Activated CD8-positive, alpha-beta memory T cell treated with anti-CD3 and anti-CD28 coated beads for 48 hours (primary cell): ENCODE measurements at regions not wholly inside any gene's neighbourhood (a gene's known extent, or its start where the extent isn't known, plus 50 kb on each side); places are given as distances from the start of the nearest gene placed in this dataset.

Experiments
- DNase-seq, 3 experiments: peaks; one replicate each; pipeline ENCODE4 v3.0.0-alpha.2; 2020; ENCODE audit warnings: low read depth in 2 of 3, low spot score in 2 of 3

DNA sequence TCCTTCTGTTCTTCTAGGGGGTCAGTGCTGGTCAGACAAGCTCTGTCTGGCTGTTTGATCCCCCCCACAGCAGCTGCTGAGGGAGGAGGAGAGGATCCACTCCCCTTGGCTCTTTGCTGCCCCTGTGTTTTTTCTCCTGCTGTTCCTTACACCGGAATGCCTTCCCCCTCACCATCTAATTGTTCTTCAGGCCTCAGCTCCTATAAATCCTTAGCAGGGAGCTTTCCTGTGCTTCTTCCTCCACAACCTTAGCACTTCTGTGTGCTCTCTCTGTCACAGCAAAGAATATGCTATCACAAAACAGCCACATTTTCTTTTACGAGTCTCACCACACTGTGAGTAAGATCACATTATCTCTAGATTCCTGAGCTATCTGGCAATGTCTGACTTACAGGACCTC is 196.6 kb downstream of the OTOR start:
- no peak for DNase-seq

- DNase-seq = no peak
These were observed 197.5 kb downstream of the OTOR start for GRCh38 chr20:16945619-16946018.

DNA sequence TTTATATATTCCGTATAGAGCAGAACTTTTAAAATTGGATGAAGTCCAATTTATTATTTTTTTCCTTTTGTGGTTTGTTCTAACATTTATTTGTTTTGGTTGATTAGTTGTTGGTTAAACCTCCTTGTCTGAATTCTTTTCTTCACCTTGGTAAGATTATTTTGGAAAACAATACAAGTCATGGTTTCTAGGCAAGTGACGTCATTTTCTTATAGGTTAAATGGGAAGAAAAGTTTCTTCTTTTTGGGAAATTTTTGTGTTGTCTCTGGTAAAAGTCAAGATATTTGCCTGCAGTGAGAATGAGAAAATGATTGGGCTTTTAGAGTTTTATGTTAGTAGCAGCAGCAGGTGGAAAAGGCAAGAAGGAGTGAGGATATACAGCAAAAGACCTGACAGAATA is 197.9 kb downstream of the OTOR start:
- no peak for DNase-seq

GRCh38 chr20:16947479-16947878 is 199.3 kb downstream of the OTOR start:
- no peak for DNase-seq

DNA sequence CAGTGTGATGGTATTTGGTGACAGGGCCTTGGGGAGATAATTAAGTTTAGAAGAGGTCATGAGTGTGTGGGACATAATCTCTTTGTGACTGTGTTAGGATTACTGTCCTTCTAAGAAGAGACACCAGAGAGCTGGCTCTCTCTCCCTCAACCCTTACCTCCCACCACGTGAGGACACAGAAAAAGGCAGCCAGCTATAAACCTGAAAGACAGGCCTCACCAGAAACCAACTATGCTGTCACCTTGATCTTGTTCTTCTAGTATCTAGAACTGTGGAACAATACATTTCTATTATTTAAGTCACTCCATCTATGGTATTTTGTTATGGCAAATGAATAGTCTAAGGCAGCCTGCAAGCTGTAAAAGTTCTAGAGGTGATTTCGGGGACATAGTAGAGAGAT is 203.7 kb downstream of the OTOR start:
- no peak for DNase-seq

GRCh38 chr20:16952965-16953364 is 204.8 kb downstream of the OTOR start:
- no peak for DNase-seq

GRCh38 chr20:16953858-16954257 is 205.7 kb downstream of the OTOR start:
- DNase-seq = no peak

DNA sequence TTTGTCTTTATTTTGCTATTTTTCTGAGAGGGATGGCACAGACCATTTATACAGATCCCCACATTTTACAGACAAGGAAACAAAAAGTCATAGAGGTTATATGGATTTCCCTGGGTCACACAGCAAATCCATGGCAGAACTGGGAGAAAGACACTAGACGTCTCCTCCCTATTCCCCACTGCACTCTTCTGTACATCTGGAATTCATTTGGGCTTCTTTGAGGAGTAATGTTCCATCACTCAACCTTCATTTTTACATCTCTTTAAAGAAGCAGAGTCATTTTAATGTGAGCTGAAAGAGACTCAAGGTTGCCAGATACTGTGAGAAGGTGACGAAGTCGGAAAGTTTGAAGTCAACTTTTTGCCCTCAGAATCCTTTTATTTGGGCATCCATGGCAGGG is 207.3 kb downstream of the OTOR start:
- no peak for DNase-seq

- DNase-seq = no peak
These were observed 207.8 kb downstream of the OTOR start for GRCh38 chr20:16955971-16956370.

- no peak for DNase-seq
These were observed 217.2 kb downstream of the OTOR start for GRCh38 chr20:16965401-16965800.

DNA sequence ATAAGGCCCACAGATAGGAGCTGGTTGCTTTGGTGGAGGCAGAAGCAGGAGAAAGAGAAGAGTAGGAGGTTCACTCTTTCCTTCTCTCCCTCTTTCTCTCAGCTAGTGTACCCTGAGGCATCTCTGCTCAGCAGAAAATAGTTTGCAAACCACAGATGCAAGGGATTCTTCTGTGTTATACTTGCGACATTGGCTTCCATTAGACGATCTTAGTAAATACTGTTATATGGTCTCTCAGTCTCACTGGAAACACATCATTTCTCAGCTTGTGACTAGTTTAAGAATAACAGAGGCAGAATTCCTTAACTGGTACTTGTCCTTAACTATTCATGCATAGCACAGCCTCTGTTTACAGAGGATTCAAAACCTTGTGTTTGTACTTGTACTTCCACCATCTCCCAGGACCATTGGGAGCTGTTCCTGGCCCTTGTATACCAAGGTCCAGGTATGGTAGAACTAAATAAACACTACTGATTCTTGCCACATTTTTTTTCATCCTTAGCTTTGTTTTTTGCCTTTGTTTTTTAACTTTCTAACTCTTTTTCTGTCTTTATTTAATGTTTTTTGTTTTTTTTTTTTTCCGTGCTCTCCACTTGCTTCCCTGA is 218.2 kb downstream of the OTOR start:
- no peak for DNase-seq

GRCh38 chr20:16968099-16968498 is 219.9 kb downstream of the OTOR start:
- no peak for DNase-seq

GRCh38 chr20:16970776-16971175 is 222.6 kb downstream of the OTOR start:
- no peak for DNase-seq

DNA sequence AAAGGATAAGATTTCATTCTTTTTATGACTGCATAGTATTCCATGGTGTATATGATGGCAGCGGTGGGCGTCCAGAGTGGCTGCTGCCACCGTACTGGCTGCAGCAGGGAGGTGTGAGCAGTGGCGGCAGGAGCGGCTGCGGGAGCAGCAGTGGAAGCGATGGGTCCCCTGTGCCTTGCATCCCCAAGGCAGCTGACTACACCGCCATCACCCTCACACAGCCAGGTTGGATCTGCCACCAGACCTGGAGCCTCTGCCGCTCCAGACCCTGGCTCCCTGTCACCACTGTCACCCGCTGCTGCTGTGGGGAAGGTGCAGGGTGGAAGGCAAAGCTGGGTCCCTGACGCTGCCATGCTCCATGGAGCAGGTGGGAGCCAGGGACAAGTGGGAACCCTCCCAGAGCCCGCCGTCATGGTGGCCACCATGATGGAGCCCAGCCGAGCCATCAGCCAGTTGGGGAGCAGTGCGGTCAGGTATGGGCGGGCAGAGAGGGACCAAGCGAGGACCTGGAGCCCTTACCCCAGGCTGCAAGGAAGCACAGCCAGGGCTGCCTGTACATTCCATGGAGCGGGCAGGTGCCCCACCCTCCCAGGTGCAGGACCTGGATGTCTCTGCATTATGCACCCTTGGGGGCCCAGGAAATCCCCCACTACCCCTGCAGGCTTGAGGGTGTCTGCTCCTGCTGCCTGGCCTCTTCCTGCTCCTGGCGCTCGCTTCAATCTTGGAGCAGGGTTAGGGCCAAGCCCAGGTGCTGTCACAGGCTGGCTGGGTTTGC is 226.1 kb downstream of the OTOR start:
- DNase-seq = no peak

GRCh38 chr20:16974855-16975162 is 226.7 kb downstream of the OTOR start:
- no peak for DNase-seq

- DNase-seq = no peak
These were observed 227.5 kb downstream of the OTOR start for GRCh38 chr20:16975682-16976081.

DNA sequence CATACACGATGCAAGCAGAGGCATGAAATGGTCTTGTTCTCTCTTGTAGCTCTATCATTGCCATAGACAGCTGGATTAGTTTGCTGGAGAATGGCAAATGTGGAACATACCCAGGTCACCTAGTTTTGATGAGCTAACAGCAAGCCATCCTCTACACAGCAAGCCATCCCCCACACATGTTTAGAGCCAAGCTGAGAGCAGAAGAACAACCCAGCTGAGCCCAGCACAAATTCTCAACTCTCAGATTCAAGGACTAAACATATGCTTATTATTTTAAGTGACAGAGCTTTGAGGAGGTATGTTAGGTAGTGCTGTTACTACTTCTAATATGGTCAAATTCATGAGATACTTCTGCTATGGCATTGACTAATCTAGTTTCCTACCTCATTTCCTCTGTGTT is 230.3 kb downstream of the OTOR start:
- DNase-seq = no peak

DNA sequence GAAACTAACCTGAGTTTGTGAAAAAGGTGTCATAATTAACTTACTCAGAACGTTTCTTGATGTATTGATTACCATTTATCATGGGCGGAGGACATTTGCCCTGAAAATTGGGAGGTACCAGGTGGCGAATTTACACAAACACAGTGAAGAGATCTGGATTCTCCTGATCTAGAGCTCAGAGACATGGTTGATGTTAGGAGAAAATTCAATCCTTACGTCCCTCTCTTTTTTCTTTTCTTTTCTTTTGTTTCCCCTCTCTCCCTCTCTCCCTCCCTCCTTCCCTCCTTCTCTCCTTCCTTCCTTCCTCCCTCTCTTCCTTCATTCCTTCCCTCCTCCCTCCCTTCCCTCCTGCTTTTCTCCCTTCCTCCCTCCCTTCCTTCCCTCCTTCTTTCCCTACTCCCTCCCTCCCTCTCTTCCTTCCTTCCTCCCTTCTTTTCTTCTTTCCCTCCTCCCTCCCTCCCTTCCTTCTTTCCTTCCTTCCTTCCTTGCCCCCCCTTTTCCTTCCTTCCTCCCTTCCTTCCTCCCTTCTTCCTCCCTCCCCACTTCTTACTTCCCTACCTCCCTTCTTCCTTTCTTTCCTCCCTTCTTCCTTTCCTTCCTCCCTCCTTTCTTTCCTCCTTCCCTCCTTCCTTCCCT is 234.1 kb downstream of the OTOR start:
- DNase-seq = no peak

DNA sequence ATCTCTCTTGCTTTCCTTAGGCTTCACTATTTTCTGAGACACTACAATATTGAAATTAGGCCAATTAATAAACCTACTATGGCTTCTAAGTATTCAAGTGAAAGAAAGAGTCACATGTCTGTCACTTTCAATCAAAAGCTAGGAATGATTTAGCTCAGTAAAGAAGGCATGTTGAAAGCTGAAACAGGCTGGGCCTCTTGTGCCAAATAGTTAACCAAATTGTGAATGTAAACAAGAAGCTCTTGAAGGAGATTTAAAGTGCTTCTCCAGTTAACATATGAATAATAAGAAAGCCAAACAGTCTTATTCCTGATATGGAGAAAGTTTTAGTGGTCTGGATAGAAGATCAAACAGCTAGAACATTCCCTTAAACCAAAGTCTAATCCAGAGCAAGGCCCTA is 236.3 kb downstream of the OTOR start:
- no peak for DNase-seq

DNA sequence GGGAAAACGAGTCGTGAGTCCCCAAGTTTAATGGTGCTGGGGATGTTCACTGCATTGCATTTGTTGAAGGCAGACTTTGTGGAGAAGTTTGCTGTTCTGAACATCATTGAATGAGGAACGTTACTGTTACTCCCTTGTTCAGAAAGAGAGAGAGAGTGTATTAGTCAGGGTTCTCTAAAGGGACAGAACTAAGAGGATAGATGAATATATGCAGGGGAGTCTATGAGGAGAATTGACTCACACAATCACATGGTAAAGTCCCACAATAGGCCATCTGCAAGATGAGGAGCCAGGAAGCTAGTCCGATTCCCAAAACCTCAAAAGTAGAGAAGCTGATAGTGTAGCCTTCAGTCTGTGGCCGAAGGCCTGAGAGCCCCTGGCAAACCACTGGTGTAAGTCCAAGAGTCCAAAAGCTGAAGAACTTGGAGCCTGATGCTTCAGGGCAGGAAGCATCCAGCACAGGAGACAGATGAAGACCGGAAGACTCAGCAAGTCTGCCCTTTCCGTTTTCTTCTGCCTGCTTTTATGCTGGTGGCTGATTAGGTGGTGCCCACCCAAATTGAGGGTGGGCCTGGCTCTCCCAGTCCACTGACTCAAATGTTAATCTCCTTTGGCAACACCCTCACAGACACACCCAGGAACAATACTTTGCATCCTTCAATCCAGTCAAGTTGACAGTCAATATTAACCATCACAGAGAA is 223.5 kb upstream of the PCSK2 start:
- DNase-seq = no peak

DNA sequence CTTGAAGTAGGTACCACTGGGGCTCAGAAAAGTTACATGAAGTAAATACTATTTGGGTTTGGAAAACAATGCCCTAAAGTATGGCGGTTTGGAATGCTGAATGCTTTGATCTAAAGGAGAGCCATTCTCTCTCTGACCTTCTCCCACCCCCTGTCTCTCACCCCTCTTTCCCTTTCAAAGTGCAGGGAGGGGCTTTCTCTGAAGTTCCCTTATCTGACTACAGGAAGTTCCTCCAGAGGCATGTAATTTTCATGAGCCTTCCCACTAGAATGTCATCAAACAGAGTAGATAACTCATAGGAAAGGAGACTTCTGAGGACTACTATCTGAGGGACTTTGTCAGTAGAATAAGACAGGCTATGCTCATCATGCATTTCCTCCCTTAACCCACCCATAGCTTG is 216.7 kb upstream of the PCSK2 start:
- DNase-seq = no peak

GRCh38 chr20:17012546-17013226 is 214.2 kb upstream of the PCSK2 start:
- no peak for DNase-seq
